PC-9 (cell line): ENCODE measurements at regions not wholly inside any gene's neighbourhood (a gene's known extent, or its start where the extent isn't known, plus 50 kb on each side); places are given as distances from the start of the nearest gene placed in this dataset.

ENCODE experiments used
- CTCF ChIP-seq: fragments of 200-600 bp; sonication (generic); conservative IDR thresholded peaks from 2 replicates; pipeline ENCODE4 v1.6.1; 2017; ENCODE audit warnings: mixed run types, antibody characterized with exemption, mild to moderate bottlenecking, moderate library complexity
- EZH2 ChIP-seq: fragments of 200-600 bp; sonication (generic); IDR thresholded peaks from 2 replicates; pipeline ENCODE4 v1.8.0; 2017; ENCODE audit warnings: antibody characterized with exemption, low read depth

- TF ChIP-seq CTCF, result no peak
- no peak for TF ChIP-seq EZH2
These were observed 191.5 kb downstream of the RAMP3 start for GRCh38 chr7:45349090-45349489.
